Peyer's patch (tissue), 4 donors: ENCODE measurements at regions not wholly inside any gene's neighbourhood (a gene's known extent, or its start where the extent isn't known, plus 50 kb on each side); places are given as distances from the start of the nearest gene placed in this dataset.

Experiments
- CTCF ChIP-seq, 6 experiments: fragments of 450-650 bp in 4 of 6; fragments of 200-600 bp in 2 of 6; sonication (generic) in 1 of 6; IDR thresholded peaks; one replicate each; pipeline ENCODE4 v1.5.1; 2017 to 2019; ENCODE audit warnings: antibody characterized with exemption in 6 of 6, mild to moderate bottlenecking in 3 of 6, moderate library complexity in 1 of 6
- POLR2A ChIP-seq, 2 donors: fragments of 450-650 bp; IDR thresholded peaks; one replicate each; pipeline ENCODE4 v1.5.1; 2017; ENCODE audit warnings: antibody characterized with exemption in 2 of 2, mild to moderate bottlenecking in 2 of 2, moderate library complexity in 2 of 2

- no peak for TF ChIP-seq CTCF (IDR thresholded peaks at IDR 0.05)
- no peak for TF ChIP-seq POLR2A (IDR thresholded peaks at IDR 0.05)
Measured at GRCh38 chr15:47584316-47584715, 133.0 kb upstream of the SEMA6D start.
